ENCODE measurements at regions not wholly inside any gene's neighbourhood (a gene's known extent, or its start where the extent isn't known, plus 50 kb on each side); places are given as distances from the start of the nearest gene placed in this dataset.

DNA sequence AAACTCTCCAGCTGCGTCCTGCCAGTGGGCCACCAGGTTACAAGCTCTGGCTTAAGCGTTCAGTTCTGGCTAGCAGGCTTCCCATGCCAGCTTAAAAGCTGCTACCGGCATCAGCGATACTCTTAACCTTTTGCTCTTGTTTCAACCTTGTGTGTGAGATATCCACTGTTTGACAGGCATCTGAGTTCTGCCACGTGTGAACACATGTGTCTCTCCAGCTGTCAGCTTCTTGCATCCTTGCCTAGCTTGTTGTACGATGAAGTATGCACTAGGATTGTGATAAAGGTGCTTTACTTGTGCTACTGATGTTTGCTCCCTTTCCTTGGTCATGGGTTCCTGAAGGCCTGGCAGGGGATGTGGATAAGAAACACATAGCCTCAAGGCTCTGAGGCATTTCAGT is 201.6 kb downstream of the PRDM2 start:
- TF ChIP-seq, protein P1, sequence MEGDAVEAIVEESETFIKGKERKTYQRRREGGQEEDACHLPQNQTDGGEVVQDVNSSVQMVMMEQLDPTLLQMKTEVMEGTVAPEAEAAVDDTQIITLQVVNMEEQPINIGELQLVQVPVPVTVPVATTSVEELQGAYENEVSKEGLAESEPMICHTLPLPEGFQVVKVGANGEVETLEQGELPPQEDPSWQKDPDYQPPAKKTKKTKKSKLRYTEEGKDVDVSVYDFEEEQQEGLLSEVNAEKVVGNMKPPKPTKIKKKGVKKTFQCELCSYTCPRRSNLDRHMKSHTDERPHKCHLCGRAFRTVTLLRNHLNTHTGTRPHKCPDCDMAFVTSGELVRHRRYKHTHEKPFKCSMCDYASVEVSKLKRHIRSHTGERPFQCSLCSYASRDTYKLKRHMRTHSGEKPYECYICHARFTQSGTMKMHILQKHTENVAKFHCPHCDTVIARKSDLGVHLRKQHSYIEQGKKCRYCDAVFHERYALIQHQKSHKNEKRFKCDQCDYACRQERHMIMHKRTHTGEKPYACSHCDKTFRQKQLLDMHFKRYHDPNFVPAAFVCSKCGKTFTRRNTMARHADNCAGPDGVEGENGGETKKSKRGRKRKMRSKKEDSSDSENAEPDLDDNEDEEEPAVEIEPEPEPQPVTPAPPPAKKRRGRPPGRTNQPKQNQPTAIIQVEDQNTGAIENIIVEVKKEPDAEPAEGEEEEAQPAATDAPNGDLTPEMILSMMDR (IDR thresholded peaks at IDR 0.05): no peak
- TF ChIP-seq EZH2 (IDR thresholded peaks at IDR 0.05; ENCODE audit: borderline replicate concordance, insufficient read depth, low read depth, low read length, poor library complexity, severe bottlenecking): no peak

All from B cell (primary cell).